ENCODE measurements at regions not wholly inside any gene's neighbourhood (a gene's known extent, or its start where the extent isn't known, plus 50 kb on each side); places are given as distances from the start of the nearest gene placed in this dataset.

DNA sequence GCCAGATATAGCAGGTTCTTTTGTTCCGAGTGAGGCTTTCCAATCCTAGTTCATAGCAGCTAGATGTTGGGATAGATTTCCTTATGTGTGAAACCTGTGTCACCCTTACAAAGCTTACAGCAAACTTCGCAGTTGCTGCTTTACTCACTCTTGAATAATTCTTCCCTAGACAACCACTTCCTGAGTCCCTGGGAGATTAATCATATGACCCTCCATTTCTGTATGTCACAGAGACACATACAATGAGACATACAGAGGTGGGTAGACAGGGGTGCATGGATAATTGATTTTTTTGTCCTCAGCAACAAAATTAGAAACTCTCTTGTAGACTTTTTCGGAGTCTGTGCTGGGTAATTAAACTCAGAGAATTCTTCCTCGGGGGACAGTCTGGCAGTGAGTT, 163.2 kb downstream of the NSUN3 start:
- Histone ChIP-seq H3K9me3 (replicated peaks in 1 of 2; ENCODE audit: control insufficient read depth in 1 of 2, insufficient read depth in 1 of 2, low read length in 2 of 2) (peaks cover 4 to 6% of the 10 kb centered on the region in 2 donors), H3K79me2 (ENCODE audit: insufficient read depth, low read length) (no peaks in the 10 kb centered on the region), H3K9ac (ENCODE audit: insufficient read depth, low read length, poor library complexity, severe bottlenecking) (no peak overlapping the region), H3K4me2 (replicated peaks; ENCODE audit: extremely low read depth, low read length, poor library complexity, severe bottlenecking) (no peak overlapping the region), H2AFZ (ENCODE audit: insufficient read depth, low read depth, low read length, poor library complexity, severe bottlenecking) (no peak overlapping the region), H3K4me1 (ENCODE audit: control insufficient read depth in 1 of 2, insufficient read depth in 2 of 2, low read length in 2 of 2) (no peaks in the 10 kb centered on the region), H3K27me3 (ENCODE audit: control insufficient read depth in 2 of 2, insufficient read depth in 2 of 2, low read length in 2 of 2) (no peaks in the 10 kb centered on the region), H3K4me3 (replicated peaks in 1 of 3; ENCODE audit: low read depth in 2 of 3, low read length in 3 of 3) (no peak overlapping the region), H3K27ac (ENCODE audit: low read depth in 1 of 2, low read length in 2 of 2) (no peak overlapping the region), H4K20me1 (ENCODE audit: insufficient read depth, low read length) (no peaks in the 10 kb centered on the region), H3K36me3 (replicated peaks in 1 of 2; ENCODE audit: control insufficient read depth in 1 of 2, insufficient read depth in 2 of 2, low read length in 2 of 2) (no peaks in the 10 kb centered on the region)
- no peaks in the 10 kb centered on the region for H3K36me3 Mint-ChIP-seq
- WGBS (ENCODE audit: insufficient coverage), result no CpG with 5 or more reads among the region's 4 CpGs
- peaks cover 0 to 2% (median 0%) of the 10 kb centered on the region in 3 donors for H3K27me3 Mint-ChIP-seq (ENCODE audit: low read depth in 3 of 3)
- no peaks in the 10 kb centered on the region for H3K4me1 Mint-ChIP-seq
- H3K4me3 Mint-ChIP-seq, result no peak overlapping the region
- TF ChIP-seq, protein P1, sequence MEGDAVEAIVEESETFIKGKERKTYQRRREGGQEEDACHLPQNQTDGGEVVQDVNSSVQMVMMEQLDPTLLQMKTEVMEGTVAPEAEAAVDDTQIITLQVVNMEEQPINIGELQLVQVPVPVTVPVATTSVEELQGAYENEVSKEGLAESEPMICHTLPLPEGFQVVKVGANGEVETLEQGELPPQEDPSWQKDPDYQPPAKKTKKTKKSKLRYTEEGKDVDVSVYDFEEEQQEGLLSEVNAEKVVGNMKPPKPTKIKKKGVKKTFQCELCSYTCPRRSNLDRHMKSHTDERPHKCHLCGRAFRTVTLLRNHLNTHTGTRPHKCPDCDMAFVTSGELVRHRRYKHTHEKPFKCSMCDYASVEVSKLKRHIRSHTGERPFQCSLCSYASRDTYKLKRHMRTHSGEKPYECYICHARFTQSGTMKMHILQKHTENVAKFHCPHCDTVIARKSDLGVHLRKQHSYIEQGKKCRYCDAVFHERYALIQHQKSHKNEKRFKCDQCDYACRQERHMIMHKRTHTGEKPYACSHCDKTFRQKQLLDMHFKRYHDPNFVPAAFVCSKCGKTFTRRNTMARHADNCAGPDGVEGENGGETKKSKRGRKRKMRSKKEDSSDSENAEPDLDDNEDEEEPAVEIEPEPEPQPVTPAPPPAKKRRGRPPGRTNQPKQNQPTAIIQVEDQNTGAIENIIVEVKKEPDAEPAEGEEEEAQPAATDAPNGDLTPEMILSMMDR (IDR thresholded peaks at IDR 0.05), result no peak
- H3K27ac Mint-ChIP-seq, result no peak overlapping the region
- peaks cover 5 to 16% (median 11%) of the 10 kb centered on the region in 7 donors for H3K9me3 Mint-ChIP-seq
- no peak for DNase-seq
- intact Hi-C loops (cut with micrococcal nuclease), result no loop called here

DNA sequence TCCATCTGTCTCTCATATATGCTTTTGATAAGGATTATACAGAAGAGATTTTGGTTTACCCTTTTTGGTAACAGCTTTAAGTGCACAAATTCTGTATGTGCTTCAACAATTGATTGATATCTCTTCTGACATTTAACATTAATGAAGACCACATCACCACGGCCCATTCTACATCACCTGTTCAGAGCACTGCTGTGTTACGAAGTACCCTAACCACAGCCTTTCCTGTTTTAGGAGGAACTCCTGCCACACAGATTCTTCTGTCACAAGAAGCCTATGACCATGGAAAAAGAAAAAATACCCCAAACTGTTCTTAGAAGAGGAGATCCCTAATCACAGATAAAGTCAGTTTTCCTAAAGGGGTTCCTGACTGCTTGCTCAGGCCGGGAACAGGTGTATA, 170.1 kb downstream of the NSUN3 start:
- Histone ChIP-seq H3K4me2 (replicated peaks; ENCODE audit: extremely low read depth, low read length, poor library complexity, severe bottlenecking) (no peak overlapping the region), H3K4me3 (replicated peaks in 1 of 3; ENCODE audit: low read depth in 2 of 3, low read length in 3 of 3) (no peak overlapping the region), H3K9me3 (replicated peaks in 1 of 2; ENCODE audit: control insufficient read depth in 1 of 2, insufficient read depth in 1 of 2, low read length in 2 of 2) (no peaks in the 10 kb centered on the region), H3K27ac (ENCODE audit: low read depth in 1 of 2, low read length in 2 of 2) (no peak overlapping the region), H3K36me3 (replicated peaks in 1 of 2; ENCODE audit: control insufficient read depth in 1 of 2, insufficient read depth in 2 of 2, low read length in 2 of 2) (no peaks in the 10 kb centered on the region), H3K79me2 (ENCODE audit: insufficient read depth, low read length) (no peaks in the 10 kb centered on the region), H2AFZ (ENCODE audit: insufficient read depth, low read depth, low read length, poor library complexity, severe bottlenecking) (no peak overlapping the region), H3K4me1 (ENCODE audit: control insufficient read depth in 1 of 2, insufficient read depth in 2 of 2, low read length in 2 of 2) (no peaks in the 10 kb centered on the region), H4K20me1 (ENCODE audit: insufficient read depth, low read length) (no peaks in the 10 kb centered on the region), H3K27me3 (ENCODE audit: control insufficient read depth in 2 of 2, insufficient read depth in 2 of 2, low read length in 2 of 2) (no peaks in the 10 kb centered on the region), H3K9ac (ENCODE audit: insufficient read depth, low read length, poor library complexity, severe bottlenecking) (no peak overlapping the region)
- Mint-ChIP-seq H3K27me3 (ENCODE audit: low read depth in 3 of 3) (peaks cover 0 to 2% (median 0%) of the 10 kb centered on the region in 3 donors), H3K27ac (no peak overlapping the region), H3K4me1 (no peaks in the 10 kb centered on the region), H3K4me3 (no peak overlapping the region), H3K9me3 (peaks cover 0 to 8% (median 4%) of the 10 kb centered on the region in 7 donors), H3K36me3 (no peaks in the 10 kb centered on the region)
- no peak for DNase-seq
- TF ChIP-seq, protein P1 (IDR thresholded peaks at IDR 0.05), result no peak
- WGBS (ENCODE audit: insufficient coverage), result 0% methylated on average over 1 of the region's 3 CpGs
- intact Hi-C loops (cut with micrococcal nuclease), result no loop called here

All from CD14-positive monocyte (primary cell).